Chondrocyte (in vitro differentiated cells): ENCODE measurements at regions not wholly inside any gene's neighbourhood (a gene's known extent, or its start where the extent isn't known, plus 50 kb on each side); places are given as distances from the start of the nearest gene placed in this dataset.
A peak's percentile ranks its signal among the peaks of the same experiment; 100 is the strongest.

Experiments used
- DNase-seq: peaks from one replicate; pipeline ENCODE4 v3.0.0; 2021; ENCODE audit warnings: mixed read lengths, low spot score
- H3K27ac Mint-ChIP-seq: one replicate; pipeline ENCODE4 v1.8.0; 2021; ENCODE audit warnings: mild to moderate bottlenecking, moderate library complexity, mixed read lengths; ENCODE audit not compliant: unreplicated experiment
- H3K27me3 Mint-ChIP-seq: 2 replicates; pipeline ENCODE4 v1.8.0; 2021; ENCODE audit warnings: low read depth, mixed read lengths
- H3K36me3 Mint-ChIP-seq: 2 replicates; pipeline ENCODE4 v1.8.0; 2021; ENCODE audit warnings: low read depth, mixed read lengths
- H3K4me1 Mint-ChIP-seq: 2 replicates; pipeline ENCODE4 v1.8.0; 2021; ENCODE audit warnings: low read depth, mild to moderate bottlenecking, mixed read lengths
- H3K4me3 Mint-ChIP-seq: one replicate; pipeline ENCODE4 v1.8.0; 2021; ENCODE audit warnings: mild to moderate bottlenecking, moderate library complexity, mixed read lengths; ENCODE audit not compliant: unreplicated experiment
- H3K9me3 Mint-ChIP-seq: 2 replicates; pipeline ENCODE4 v1.8.0; 2021; ENCODE audit warnings: low read depth, mixed read lengths
- CTCF ChIP-seq: fragments of 200-600 bp; sonication (generic); IDR thresholded peaks from 2 replicates; pipeline ENCODE4 v1.5.0; 2021; ENCODE audit warnings: antibody characterized with exemption, mild to moderate bottlenecking, moderate library complexity

DNA sequence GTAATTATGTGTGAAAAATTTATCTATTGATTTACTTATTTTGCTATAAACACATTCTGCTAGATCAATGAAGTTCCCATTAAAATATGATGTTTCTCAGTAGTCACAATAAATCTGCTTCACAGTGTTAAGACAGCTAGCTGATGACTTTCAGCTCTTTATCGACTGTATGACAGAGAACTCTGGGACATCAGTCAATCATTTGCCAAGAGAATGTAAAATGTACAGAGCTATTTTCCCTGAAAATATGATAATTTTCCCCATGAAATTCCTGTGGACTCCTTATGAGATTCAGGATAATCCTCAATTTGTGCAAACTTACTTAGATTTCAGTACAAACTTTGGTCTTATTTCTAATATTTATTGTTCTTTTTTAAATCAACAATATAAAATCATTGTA lies 430.5 kb downstream of the SLITRK6 start:
- H3K4me1 Mint-ChIP-seq = peaks cover 27% of the 10 kb centered on the region
- no peak overlapping the region for H3K27ac Mint-ChIP-seq

GRCh38 chr13:85367887-85368286 lies 431.3 kb downstream of the SLITRK6 start:
- no peaks in the 10 kb centered on the region for H3K9me3 Mint-ChIP-seq
- no peak overlapping the region for H3K4me3 Mint-ChIP-seq
- H3K27me3 Mint-ChIP-seq = no peaks in the 10 kb centered on the region

More for the DNA sequence above, 430.5 kb downstream of the SLITRK6 start:
- TF ChIP-seq CTCF = no peak
- Mint-ChIP-seq H3K9me3 (no peaks in the 10 kb centered on the region), H3K4me3 (no peak overlapping the region), H3K27me3 (no peaks in the 10 kb centered on the region), H3K36me3 (no peaks in the 10 kb centered on the region)
- no peak for DNase-seq

GRCh38 chr13:85366759-85367417 lies 432.3 kb downstream of the SLITRK6 start:
- H3K27ac Mint-ChIP-seq = peak overlapping the region; percentile 73
- H3K36me3 Mint-ChIP-seq = no peaks in the 10 kb centered on the region
- H3K4me1 Mint-ChIP-seq = peaks cover 27% of the 10 kb centered on the region

More at GRCh38 chr13:85367887-85368286, 431.3 kb downstream of the SLITRK6 start:
- H3K4me1 Mint-ChIP-seq = peaks cover 27% of the 10 kb centered on the region
- TF ChIP-seq CTCF = no peak
- H3K27ac Mint-ChIP-seq = peak overlapping the region; percentile 2
- no peaks in the 10 kb centered on the region for H3K36me3 Mint-ChIP-seq
- DNase-seq = no peak

GRCh38 chr13:85363504-85363903 lies 435.7 kb downstream of the SLITRK6 start:
- Mint-ChIP-seq H3K27me3 (no peaks in the 10 kb centered on the region), H3K4me1 (peaks cover 27% of the 10 kb centered on the region), H3K9me3 (peaks cover 4% of the 10 kb centered on the region), H3K27ac (no peak overlapping the region), H3K36me3 (no peaks in the 10 kb centered on the region), H3K4me3 (no peak overlapping the region)
- DNase-seq = no peak
- TF ChIP-seq CTCF = no peak

More at GRCh38 chr13:85366759-85367417, 432.3 kb downstream of the SLITRK6 start:
- Mint-ChIP-seq H3K9me3 (peaks cover 4% of the 10 kb centered on the region), H3K4me3 (no peak overlapping the region), H3K27me3 (no peaks in the 10 kb centered on the region)
- no peak for DNase-seq
- TF ChIP-seq CTCF = no peak

- Mint-ChIP-seq H3K9me3 (peaks cover 7% of the 10 kb centered on the region), H3K4me1 (peaks cover 24% of the 10 kb centered on the region), H3K36me3 (no peaks in the 10 kb centered on the region), H3K4me3 (no peak overlapping the region), H3K27ac (no peak overlapping the region), H3K27me3 (no peaks in the 10 kb centered on the region)
- DNase-seq = no peak
- TF ChIP-seq CTCF = no peak
Observed at GRCh38 chr13:85362980-85363379, 436.2 kb downstream of the SLITRK6 start.
